HepG2 (cell line): ENCODE measurements at regions not wholly inside any gene's neighbourhood (a gene's known extent, or its start where the extent isn't known, plus 50 kb on each side); places are given as distances from the start of the nearest gene placed in this dataset.

Experiments used
- ATAC-seq: fragments of 200-7000 bp; cut with Tn5 transposase; 3 replicates; pipeline ENCODE4 v1.9.1; 2020; ENCODE audit warnings: mild to moderate bottlenecking, moderate library complexity
- BruUV-seq: library from RNA; stranded (reverse); fragments of 400-500 nt; replicated peaks from 2 replicates; lab custom pipeline; 2021; lab: Mats Ljungman, UMichigan
- CTCF ChIA-PET: fragments of 300-600 bp; formaldehyde crosslinking; extraction: SDS; loops from one replicate; lab custom pipeline; 2021; ENCODE audit warnings: low total read pairs, inconsistent platforms, low intra/inter-chr PET ratio; lab: Yijun Ruan, JAX
- POLR2A ChIA-PET: fragments of 350-600 bp; sonication (Branson Sonifier 250); formaldehyde crosslinking; loops from one replicate; lab custom pipeline; 2020; ENCODE audit warnings: antibody characterized with exemption, inconsistent platforms; lab: Yijun Ruan, JAX
- DNase-seq: peaks from one replicate; pipeline ENCODE4 v3.0.0-alpha.2; 2015; ENCODE audit warnings: low spot score
- FAIRE-seq: peaks from 3 replicates; lab custom pipeline; 2011; peaks lifted over from hg19 to GRCh38; lab: Jason Lieb, UNC
- H2AFZ ChIP-seq: one replicate; pipeline ENCODE4 v1.6.1; 2011; ENCODE audit warnings: low read length, inconsistent platforms
- H3K27ac ChIP-seq: fragments of 300-600 bp; 3 replicates; pipeline ENCODE4 v1.8.0; 2011; ENCODE audit warnings: mixed run types, mild to moderate bottlenecking, mixed read lengths, low read length, inconsistent platforms; ENCODE audit not compliant: insufficient read depth; ENCODE audit errors: extremely low read length
- H3K27me3 ChIP-seq, 2 experiments: fragments of 200-600 bp in 1 of 2; 2 replicates in 1 of 2; 3 replicates in 1 of 2; pipeline versions ENCODE4 v1.6.0 to v1.8.0; 2011; ENCODE audit warnings: low read length in 2 of 2, mild to moderate bottlenecking in 2 of 2, moderate library complexity in 2 of 2, inconsistent platforms in 1 of 2; ENCODE audit not compliant: insufficient read depth in 2 of 2, control insufficient read depth in 1 of 2
- H3K36me3 ChIP-seq, 2 experiments: fragments of 200-600 bp in 1 of 2; replicated peaks in 1 of 2; 2 replicates in 1 of 2; 3 replicates in 1 of 2; pipeline versions ENCODE4 v1.5.1 to v1.8.0; 2011; ENCODE audit warnings: low read length in 2 of 2, inconsistent platforms in 1 of 2; ENCODE audit not compliant: insufficient read depth in 2 of 2, control insufficient read depth in 1 of 2
- H3K4me1 ChIP-seq: 2 replicates; pipeline ENCODE4 v1.5.1; 2012; ENCODE audit warnings: low read length, inconsistent platforms; ENCODE audit not compliant: insufficient read depth
- H3K4me2 ChIP-seq: 2 replicates; pipeline ENCODE4 v1.6.0; 2011; ENCODE audit warnings: low read depth, low read length, inconsistent platforms
- H3K4me3 ChIP-seq, 3 experiments: fragments of 200-600 bp in 1 of 3; sonication (generic), shearing (Covaris generic) in 1 of 3; replicated peaks in 1 of 3; 2 replicates each; pipeline ENCODE4 v1.5.1; 2011 to 2016; ENCODE audit warnings: low read length in 3 of 3, inconsistent platforms in 2 of 3, low read depth in 2 of 3, mild to moderate bottlenecking in 2 of 3, control low read depth in 1 of 3, mixed read lengths in 1 of 3; ENCODE audit not compliant: insufficient read depth in 1 of 3
- H3K79me2 ChIP-seq: one replicate; pipeline ENCODE4 v1.6.1; 2011; ENCODE audit warnings: low read length, inconsistent platforms; ENCODE audit not compliant: insufficient read depth
- H3K9ac ChIP-seq: 2 replicates; pipeline ENCODE4 v1.6.0; 2011; ENCODE audit warnings: mild to moderate bottlenecking, low read depth, low read length, inconsistent platforms; ENCODE audit not compliant: insufficient read depth
- H3K9me3 ChIP-seq: 2 replicates; pipeline ENCODE4 v1.5.1; 2012; ENCODE audit warnings: mild to moderate bottlenecking, low read length
- H4K20me1 ChIP-seq: 2 replicates; pipeline ENCODE4 v1.6.0; 2011; ENCODE audit warnings: inconsistent platforms, mild to moderate bottlenecking, low read length, moderate library complexity; ENCODE audit not compliant: insufficient read depth
- GABPA ChIP-seq, 2 experiments: IDR thresholded peaks; 2 replicates each; pipeline ENCODE4 v1.6.1; 2011 to 2016; ENCODE audit warnings: low read depth in 2 of 2, low read length in 1 of 2, missing biosample characterization in 1 of 2, missing genetic modification characterization in 1 of 2
- MEIS2 ChIP-seq: sonication (generic); formaldehyde crosslinking; IDR thresholded peaks from 2 replicates; pipeline ENCODE4 v1.9.0; 2021; ENCODE audit warnings: mild to moderate bottlenecking, missing genetic modification reagents
- REXO4 ChIP-seq: sonication (generic); formaldehyde crosslinking; IDR thresholded peaks from 2 replicates; pipeline ENCODE4 v1.8.0; 2022; ENCODE audit warnings: missing genetic modification reagents, mild to moderate bottlenecking, borderline replicate concordance
- SIN3A ChIP-seq: IDR thresholded peaks from 2 replicates; pipeline ENCODE4 v1.6.1; 2011; ENCODE audit warnings: low read depth, mild to moderate bottlenecking, control low read depth, low read length, borderline replicate concordance
- SKI ChIP-seq: fragments of 450-650 bp; IDR thresholded peaks from one replicate; pipeline ENCODE4 v1.6.1; 2018; ENCODE audit warnings: mild to moderate bottlenecking; ENCODE audit not compliant: partially characterized antibody
- THAP11 ChIP-seq: IDR thresholded peaks from 2 replicates; pipeline ENCODE4 v1.6.1; 2016; ENCODE audit warnings: missing biosample characterization, missing genetic modification reagents
- ZFP1 ChIP-seq: IDR thresholded peaks from 2 replicates; pipeline ENCODE4 v1.6.1; 2016
- ZFP36 ChIP-seq: fragments of 150-350 bp; IDR thresholded peaks from 2 replicates; pipeline ENCODE4 v1.6.1; 2018; ENCODE audit warnings: borderline replicate concordance, low read length, low read depth; ENCODE audit not compliant: partially characterized antibody
- ZFP41 ChIP-seq: sonication (generic); formaldehyde crosslinking; IDR thresholded peaks from 2 replicates; pipeline ENCODE4 v1.4.0; 2020; ENCODE audit warnings: mild to moderate bottlenecking, missing genetic modification reagents, borderline replicate concordance
- ZNF687 ChIP-seq: sonication (generic); formaldehyde crosslinking; IDR thresholded peaks from 2 replicates; pipeline ENCODE4 v1.5.1; 2020; ENCODE audit warnings: mild to moderate bottlenecking, missing genetic modification reagents, moderate library complexity
- ZXDC ChIP-seq: sonication (generic); formaldehyde crosslinking; IDR thresholded peaks from 2 replicates; pipeline ENCODE4 v1.5.0; 2020; ENCODE audit warnings: mild to moderate bottlenecking, missing genetic modification reagents
- WGBS: methylation state at CpG from one replicate; pipeline ENCODE4 v1.1.6; 2017; ENCODE audit warnings: low lambda C conversion rate; 5-methylcytosine and 5-hydroxymethylcytosine counted together
- in situ Hi-C: cut with HindIII; loops from 2 replicates; pipeline ENCODE4 v1.10.0; 2017; ENCODE audit warnings: low pct_unique_long_range_greater_than_20kb; ENCODE audit not compliant: extremely low pct_ligation_motif_present
- intact Hi-C: fragments of 100-400 bp; cut with micrococcal nuclease; formaldehyde crosslinking; loops from one replicate; pipeline ENCODE4 v1.10.0; 2022; ENCODE audit not compliant: unreplicated experiment
- TF ChIP-seq, protein P1 (sequence below): sonication (generic); formaldehyde crosslinking; IDR thresholded peaks from 2 replicates; pipeline ENCODE4 v1.9.0; 2021; ENCODE audit warnings: missing genetic modification reagents, borderline replicate concordance
- TF ChIP-seq, protein P2 (sequence below): IDR thresholded peaks from 2 replicates; pipeline ENCODE4 v1.6.1; 2016; ENCODE audit warnings: low read depth, borderline replicate concordance

DNA sequence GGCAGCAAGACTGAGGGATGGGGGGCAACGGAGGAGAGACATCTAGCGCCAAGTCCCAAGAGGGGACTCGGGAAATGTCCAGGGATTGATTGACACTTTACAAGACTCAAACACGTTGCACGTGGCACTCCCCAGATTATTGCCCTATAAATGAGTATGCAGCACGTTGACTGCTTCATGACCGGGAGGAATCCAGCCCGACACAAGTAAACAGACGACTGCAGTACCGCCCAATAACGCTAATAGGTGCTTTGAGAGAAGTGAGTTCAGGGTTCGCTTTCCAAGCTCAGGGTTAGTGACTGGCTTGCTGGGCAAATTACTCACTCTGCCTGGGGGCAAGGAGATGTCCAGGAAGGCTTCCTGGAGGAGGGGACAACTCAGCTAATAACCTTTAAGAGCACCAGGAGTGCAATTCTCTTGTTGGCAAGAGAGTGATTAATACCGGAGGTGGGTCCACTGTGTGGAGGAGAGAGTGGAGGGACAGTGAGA, 73.3 kb upstream of the MYL10 start (continued):
- peak; percentile 99 for TF ChIP-seq ZFP36
- TF ChIP-seq SIN3A, result no peak
- 0 out of 2 replicates have a peak, but pooled peaks have one; percentile 25 for TF ChIP-seq MEIS2 (CRISPR knock-in tag)
- no peak for TF ChIP-seq GABPA (IDR thresholded peaks at IDR 0.05; ENCODE audit: low read depth, low read length)
- TF ChIP-seq GABPA (CRISPR knock-in tag; IDR thresholded peaks at IDR 0.05; ENCODE audit: low read depth), result 0 out of 2 replicates have a peak, but pooled peaks have one; percentile 15
- no peak for TF ChIP-seq SKI

DNA sequence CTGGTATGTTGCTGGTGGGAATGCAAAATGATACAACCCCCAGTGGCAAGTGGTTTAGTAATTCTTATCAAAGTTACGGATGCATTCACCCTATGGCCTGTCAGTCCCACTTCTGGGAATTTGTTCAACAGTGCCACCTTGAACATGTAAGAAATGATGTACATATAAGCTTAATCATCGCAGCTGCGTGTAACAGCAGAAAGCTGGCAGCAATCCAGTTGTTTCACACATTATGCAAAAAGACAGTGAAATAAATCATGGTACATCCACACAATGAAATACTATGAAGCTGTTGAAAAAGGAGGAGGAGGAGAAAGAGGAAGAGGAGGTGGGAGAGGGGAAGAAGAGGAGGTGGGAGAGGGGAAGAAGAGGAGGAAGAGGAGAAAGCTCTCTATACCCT, 76.2 kb upstream of the MYL10 start:
- no peak for DNase-seq
- Histone ChIP-seq H2AFZ (no peak overlapping the region), H3K79me2 (no peaks in the 10 kb centered on the region), H3K27ac (no peak overlapping the region), H3K9me3 (no peaks in the 10 kb centered on the region), H3K9ac (no peak overlapping the region), H3K27me3 (peaks cover 5 to 19% of the 10 kb centered on the region in 2 experiments; a peak in 4 of 5 replicates), H4K20me1 (no peaks in the 10 kb centered on the region), H3K4me2 (no peak overlapping the region), H3K4me1 (peaks cover 37% of the 10 kb centered on the region), H3K36me3 (no peaks in the 10 kb centered on the region), H3K4me3 (no peak overlapping the region)
- no TSS peak for BruUV-seq
- ChIA-PET POLR2A (no interaction called here), CTCF (no interaction called here)
- WGBS, result 47% methylated on average over 3 of the region's 3 CpGs
- in situ Hi-C loops, result no loop called here
- no peak for ATAC-seq
- FAIRE-seq, result no peak
- intact Hi-C loops, result no loop called here
- TF ChIP-seq ZFP41 (CRISPR knock-in tag), result no peak
- TF ChIP-seq ZXDC (CRISPR knock-in tag), result no peak
- no peak for TF ChIP-seq THAP11 (CRISPR knock-in tag)
- no peak for TF ChIP-seq REXO4 (CRISPR knock-in tag)
- TF ChIP-seq, protein P1, sequence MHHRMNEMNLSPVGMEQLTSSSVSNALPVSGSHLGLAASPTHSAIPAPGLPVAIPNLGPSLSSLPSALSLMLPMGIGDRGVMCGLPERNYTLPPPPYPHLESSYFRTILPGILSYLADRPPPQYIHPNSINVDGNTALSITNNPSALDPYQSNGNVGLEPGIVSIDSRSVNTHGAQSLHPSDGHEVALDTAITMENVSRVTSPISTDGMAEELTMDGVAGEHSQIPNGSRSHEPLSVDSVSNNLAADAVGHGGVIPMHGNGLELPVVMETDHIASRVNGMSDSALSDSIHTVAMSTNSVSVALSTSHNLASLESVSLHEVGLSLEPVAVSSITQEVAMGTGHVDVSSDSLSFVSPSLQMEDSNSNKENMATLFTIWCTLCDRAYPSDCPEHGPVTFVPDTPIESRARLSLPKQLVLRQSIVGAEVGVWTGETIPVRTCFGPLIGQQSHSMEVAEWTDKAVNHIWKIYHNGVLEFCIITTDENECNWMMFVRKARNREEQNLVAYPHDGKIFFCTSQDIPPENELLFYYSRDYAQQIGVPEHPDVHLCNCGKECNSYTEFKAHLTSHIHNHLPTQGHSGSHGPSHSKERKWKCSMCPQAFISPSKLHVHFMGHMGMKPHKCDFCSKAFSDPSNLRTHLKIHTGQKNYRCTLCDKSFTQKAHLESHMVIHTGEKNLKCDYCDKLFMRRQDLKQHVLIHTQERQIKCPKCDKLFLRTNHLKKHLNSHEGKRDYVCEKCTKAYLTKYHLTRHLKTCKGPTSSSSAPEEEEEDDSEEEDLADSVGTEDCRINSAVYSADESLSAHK (CRISPR knock-in tag), result no peak
- no peak for TF ChIP-seq ZFP1 (CRISPR knock-in tag)
- TF ChIP-seq ZNF687 (CRISPR knock-in tag), result no peak
- TF ChIP-seq, protein P2, sequence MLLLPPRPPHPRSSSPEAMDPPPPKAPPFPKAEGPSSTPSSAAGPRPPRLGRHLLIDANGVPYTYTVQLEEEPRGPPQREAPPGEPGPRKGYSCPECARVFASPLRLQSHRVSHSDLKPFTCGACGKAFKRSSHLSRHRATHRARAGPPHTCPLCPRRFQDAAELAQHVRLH (CRISPR knock-in tag), result no peak
